ENCODE measurements at regions not wholly inside any gene's neighbourhood (a gene's known extent, or its start where the extent isn't known, plus 50 kb on each side); places are given as distances from the start of the nearest gene placed in this dataset.

GRCh38 chr5:53319315-53319714 is 161.1 kb upstream of the FST start:
- no peak for DNase-seq (ENCODE audit: extremely low read depth, low read depth)
- H3K4me3 ChIP-seq (replicated peaks; ENCODE audit: low read depth, low read length), result no peak overlapping the region
- no peak for TF ChIP-seq CTCF (IDR thresholded peaks at IDR 0.05; ENCODE audit: low read depth, low read length, missing control alignments)

- no peak for TF ChIP-seq CTCF (IDR thresholded peaks at IDR 0.05; ENCODE audit: low read depth, low read length, missing control alignments)
- no peak for DNase-seq (ENCODE audit: extremely low read depth, low read depth)
Measured at GRCh38 chr5:53321073-53321472, 159.4 kb upstream of the FST start.

GRCh38 chr5:53321721-53322120 is 158.7 kb upstream of the FST start:
- DNase-seq (ENCODE audit: extremely low read depth, low read depth), result no peak
- no peak overlapping the region for H3K4me3 ChIP-seq (replicated peaks; ENCODE audit: low read depth, low read length)
- no peak for TF ChIP-seq CTCF (IDR thresholded peaks at IDR 0.05; ENCODE audit: low read depth, low read length, missing control alignments)

More at GRCh38 chr5:53321073-53321472, 159.4 kb upstream of the FST start:
- no peak overlapping the region for H3K4me3 ChIP-seq (replicated peaks; ENCODE audit: low read depth, low read length)

- H3K4me3 ChIP-seq (replicated peaks; ENCODE audit: low read depth, low read length), result no peak overlapping the region
- no peak for DNase-seq (ENCODE audit: extremely low read depth, low read depth)
- no peak for TF ChIP-seq CTCF (IDR thresholded peaks at IDR 0.05; ENCODE audit: low read depth, low read length, missing control alignments)
Measured at GRCh38 chr5:53322257-53322656, 158.2 kb upstream of the FST start.

- TF ChIP-seq CTCF (IDR thresholded peaks at IDR 0.05; ENCODE audit: low read depth, low read length, missing control alignments), result no peak
- DNase-seq (ENCODE audit: extremely low read depth, low read depth), result no peak
Measured at GRCh38 chr5:53323511-53323910, 156.9 kb upstream of the FST start.

GRCh38 chr5:53323943-53324642 is 156.3 kb upstream of the FST start:
- no peak for TF ChIP-seq CTCF (IDR thresholded peaks at IDR 0.05; ENCODE audit: low read depth, low read length, missing control alignments)

More at GRCh38 chr5:53323511-53323910, 156.9 kb upstream of the FST start:
- no peak overlapping the region for H3K4me3 ChIP-seq (replicated peaks; ENCODE audit: low read depth, low read length)

More at GRCh38 chr5:53323943-53324642, 156.3 kb upstream of the FST start:
- H3K4me3 ChIP-seq (replicated peaks; ENCODE audit: low read depth, low read length), result no peak overlapping the region
- no peak for DNase-seq (ENCODE audit: extremely low read depth, low read depth)
